HG03045 (cell line): ENCODE measurements at regions not wholly inside any gene's neighbourhood (a gene's known extent, or its start where the extent isn't known, plus 50 kb on each side); places are given as distances from the start of the nearest gene placed in this dataset.

ENCODE experiments used
- ATAC-seq: cut with Tn5 transposase; IDR thresholded peaks from one replicate; pipeline ENCODE4 v1.9.1; 2021; ENCODE audit warnings: mild to moderate bottlenecking, moderate library complexity; ENCODE audit not compliant: unreplicated experiment

- no peak for ATAC-seq
Measured at GRCh38 chr2:9755008-9755407, 88.3 kb upstream of the TAF1B start.

- ATAC-seq = no peak
Measured at GRCh38 chr2:9755638-9756037, 87.6 kb upstream of the TAF1B start.

DNA sequence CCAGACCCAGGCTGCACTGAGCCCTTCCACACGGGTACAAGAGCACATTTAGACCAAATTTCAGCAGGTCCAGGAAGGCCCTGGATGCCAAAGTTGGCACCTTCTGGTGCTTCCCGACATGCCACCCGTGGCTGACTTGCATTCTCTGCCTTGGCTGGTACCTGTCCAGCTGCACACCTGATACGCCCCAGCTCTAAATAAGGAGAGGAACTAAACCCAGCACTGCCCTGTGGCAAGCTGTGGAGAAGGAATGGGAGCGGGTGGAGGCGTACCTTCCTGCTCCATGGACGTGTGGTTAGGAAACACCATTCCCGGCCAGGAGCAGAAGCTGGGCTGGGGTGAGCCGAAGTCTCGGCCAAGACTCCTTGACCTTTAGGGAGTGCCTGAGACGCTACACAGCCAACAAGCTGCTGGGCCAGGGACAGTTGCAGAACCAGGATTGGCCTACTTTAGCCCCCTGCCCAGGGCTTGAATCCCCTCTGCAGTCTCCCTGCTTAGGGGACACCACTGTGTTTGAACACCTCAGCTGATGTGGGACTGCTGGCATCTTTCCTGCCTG lies 86.5 kb upstream of the TAF1B start:
- no peak for ATAC-seq

DNA sequence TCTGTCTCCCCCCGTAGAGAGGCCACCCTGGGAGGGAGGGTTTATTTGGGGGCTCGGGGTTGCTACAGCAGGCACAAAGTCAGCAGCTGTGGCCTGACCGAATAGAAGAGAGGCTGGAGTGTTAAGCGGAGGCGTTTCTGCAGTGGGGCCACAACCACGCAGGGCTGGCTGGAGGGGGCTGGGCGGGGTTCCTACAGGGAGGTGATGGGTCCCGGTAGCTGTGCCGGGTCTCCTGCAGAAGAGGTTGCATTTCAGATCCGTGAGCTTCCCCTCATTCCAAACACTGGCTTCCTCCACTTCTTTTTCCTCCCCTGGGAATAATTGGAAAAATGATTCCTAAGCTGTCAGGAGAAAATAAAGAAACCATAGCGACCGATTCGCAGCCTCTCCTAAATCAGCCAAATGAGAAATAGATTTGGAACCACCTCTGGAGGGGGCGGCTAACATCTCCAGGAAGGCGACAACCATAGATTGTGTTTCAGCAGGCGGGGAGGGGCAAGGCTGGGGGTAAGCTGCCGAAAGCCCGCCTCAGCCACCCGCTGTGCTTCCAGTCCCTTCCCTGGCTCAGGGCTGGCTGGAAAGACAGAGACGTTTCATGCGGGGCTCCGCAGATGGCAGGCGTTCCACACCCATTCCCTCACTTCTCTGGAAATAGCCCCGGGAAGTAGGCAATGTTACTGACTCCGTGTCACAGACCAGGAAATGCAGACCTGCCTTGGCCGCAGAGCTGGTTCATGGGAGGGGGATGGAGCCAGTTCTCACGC lies 85.6 kb upstream of the TAF1B start:
- no peak for ATAC-seq

GRCh38 chr2:9758741-9759140 lies 84.5 kb upstream of the TAF1B start:
- no peak for ATAC-seq

DNA sequence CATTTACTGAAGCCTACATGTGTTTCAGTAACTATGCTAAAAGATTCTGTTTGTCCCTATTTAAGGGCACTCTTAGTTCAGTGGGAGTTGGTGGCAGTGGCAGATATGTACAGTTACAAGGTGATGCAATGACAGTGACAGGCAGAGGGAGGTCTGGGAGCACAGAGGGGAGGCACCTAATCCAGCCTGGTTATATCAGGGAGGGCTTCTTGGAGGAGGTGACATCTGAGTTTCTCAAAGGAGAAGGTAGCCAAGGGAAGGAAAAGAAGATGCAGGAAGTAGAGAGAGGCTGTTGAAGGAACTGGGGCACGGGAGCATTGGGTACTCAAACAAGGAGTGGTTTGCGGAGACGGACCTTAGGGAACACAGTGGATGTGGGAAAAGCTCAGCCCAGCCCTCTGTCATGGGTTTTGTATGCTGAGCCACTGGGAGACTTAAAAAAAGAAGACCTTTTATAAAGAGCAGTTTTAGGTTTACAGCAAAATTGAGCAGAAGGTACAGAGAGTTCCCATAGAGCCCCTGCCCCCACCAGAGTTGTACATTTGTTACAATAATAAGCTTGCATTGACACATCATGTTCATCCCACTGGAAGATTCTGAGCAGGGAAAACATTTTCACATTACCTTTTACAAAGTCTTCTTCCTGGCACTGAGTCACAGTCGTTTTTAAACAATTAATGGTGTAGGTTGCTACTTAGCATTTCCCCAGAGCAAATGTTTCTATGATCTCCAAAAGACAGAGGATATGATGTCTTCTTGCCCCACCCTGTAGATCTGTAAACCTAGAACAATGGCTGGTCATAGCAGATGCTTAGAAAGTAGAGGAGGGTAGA lies 83.0 kb upstream of the TAF1B start:
- no peak for ATAC-seq

- no peak for ATAC-seq
Measured at GRCh38 chr2:9760902-9761228, 82.4 kb upstream of the TAF1B start.

- no peak for ATAC-seq
Measured at GRCh38 chr2:9761577-9761976, 81.7 kb upstream of the TAF1B start.

GRCh38 chr2:9762164-9762563 lies 81.1 kb upstream of the TAF1B start:
- ATAC-seq = no peak

DNA sequence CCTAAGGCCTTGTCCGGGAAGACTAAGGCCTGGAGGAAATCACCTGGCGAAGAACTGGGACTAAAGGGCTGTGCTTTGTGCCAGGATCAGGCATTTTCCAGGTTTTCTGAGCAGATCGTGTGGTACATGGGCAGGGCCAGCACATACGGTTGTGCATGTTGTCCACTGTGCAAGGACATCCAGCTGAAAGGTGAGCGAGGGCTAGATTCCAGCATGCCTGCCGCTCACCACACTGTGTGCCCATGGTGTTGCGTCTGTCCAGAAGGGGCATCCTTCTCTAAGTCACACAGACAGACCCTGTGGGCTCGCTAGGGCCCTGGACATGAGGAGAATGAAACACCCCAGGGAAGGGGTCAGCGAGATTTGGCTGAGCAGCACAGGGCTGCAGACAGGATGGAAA lies 80.3 kb upstream of the TAF1B start:
- no peak for ATAC-seq

DNA sequence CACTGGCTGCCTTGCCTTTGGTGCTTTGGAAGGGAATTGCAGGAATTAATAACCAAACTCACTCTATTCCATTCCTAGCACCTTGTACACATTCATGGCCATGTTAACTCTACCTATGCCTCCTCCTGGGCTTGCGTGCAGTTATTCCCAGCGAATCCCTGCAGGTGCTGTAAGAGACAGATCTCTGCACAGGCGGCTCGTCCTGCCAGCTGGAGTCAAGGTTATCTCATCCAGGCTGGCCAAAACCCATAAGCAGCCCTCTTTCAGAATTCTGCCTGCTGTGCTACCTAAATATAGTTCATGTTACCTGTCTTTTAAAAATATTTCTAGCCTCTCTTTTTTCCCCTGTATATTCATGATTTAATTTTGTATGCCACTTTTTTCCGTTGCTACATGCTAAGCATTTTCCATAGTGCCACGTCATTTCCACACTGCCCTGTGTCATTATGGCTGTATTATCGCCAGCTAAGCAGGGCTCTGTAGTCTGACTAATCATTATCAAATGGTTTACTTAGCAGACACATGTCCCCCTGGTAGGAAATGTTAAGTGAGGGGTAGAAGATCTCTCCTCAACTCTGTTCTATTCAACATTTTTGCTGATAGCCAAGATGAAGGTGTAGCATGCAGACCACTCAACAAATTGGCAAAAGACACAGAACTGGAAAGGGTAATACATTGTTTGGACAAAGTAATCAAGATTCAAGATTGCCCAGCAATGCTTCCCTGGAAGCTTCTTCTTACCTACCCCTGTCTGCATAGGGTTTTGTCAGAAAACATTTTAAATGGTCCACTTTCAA lies 79.7 kb upstream of the TAF1B start:
- no peak for ATAC-seq

- ATAC-seq = no peak
Measured at GRCh38 chr2:9764153-9764778, 79.0 kb upstream of the TAF1B start.

- no peak for ATAC-seq
Measured at GRCh38 chr2:9765611-9766531, 77.4 kb upstream of the TAF1B start.

- no peak for ATAC-seq
Measured at GRCh38 chr2:9767656-9768281, 75.5 kb upstream of the TAF1B start.

- no peak for ATAC-seq
Measured at GRCh38 chr2:9768388-9768787, 74.9 kb upstream of the TAF1B start.

DNA sequence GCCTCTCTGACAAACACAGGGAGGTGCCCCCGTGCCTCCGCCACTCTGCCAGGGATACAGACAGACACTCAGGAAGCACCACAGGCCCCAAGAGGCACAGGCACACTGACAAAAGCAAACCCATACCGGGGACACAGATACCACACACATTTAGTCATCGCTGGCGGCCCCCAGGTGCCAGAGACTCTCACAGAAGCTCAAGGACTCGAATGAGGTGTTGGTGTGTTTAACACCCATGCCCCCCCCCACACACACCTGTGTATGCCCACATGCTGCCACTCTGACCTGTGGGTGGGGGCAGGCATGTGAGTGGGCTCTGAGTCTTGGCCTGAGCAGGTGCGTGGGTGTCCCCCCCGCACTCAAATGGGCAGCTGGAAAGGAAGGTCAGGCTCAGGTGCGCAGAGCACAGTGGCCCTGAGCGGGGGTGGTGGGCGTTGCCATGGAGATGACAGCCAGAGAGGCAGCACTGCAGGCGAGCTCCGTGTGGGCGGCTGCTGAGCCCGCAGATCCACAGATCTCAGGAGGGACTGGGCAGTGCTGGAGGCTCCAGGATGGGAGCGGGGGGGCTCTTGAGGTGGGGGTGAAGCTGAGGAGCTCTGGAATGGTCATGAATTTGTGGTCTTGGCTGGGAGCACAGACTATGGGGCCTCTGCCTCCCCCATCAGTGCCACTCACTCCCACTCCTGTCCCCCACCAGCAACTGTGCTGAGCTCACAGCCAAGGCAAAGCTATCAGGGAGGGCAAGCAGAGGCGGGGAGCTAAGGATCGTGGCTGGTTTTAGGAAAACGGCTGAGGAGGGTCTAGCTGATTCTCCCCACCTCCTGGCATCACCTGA lies 73.9 kb upstream of the TAF1B start:
- no peak for ATAC-seq

DNA sequence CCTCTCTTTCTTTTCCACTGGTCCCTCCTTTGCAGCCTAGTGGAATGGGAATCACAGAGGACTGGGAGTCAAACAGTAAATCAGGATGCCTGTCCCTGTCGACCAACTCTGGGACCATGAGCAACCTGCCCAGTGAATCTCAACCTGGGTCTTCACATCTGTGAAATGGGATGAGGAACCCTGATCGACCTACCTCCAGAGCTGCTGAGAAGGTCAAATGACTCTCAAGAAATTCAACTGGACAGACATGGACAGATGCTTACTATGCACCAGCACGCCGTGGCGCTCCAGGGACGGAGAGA lies 73.3 kb upstream of the TAF1B start:
- ATAC-seq = no peak

- ATAC-seq = no peak
Measured at GRCh38 chr2:9770308-9771100, 72.8 kb upstream of the TAF1B start.
